A673 (cell line): ENCODE measurements at regions not wholly inside any gene's neighbourhood (a gene's known extent, or its start where the extent isn't known, plus 50 kb on each side); places are given as distances from the start of the nearest gene placed in this dataset.

Experiments used
- BruUV-seq: library from RNA; stranded (reverse); fragments of 400-500 nt; replicated peaks from 2 replicates; lab custom pipeline; 2021; lab: Mats Ljungman, UMichigan
- CTCF ChIA-PET: fragments of 300-600 bp; sonication (Branson Sonifier 250); formaldehyde crosslinking; loops from one replicate; lab custom pipeline; 2022; ENCODE audit warnings: antibody characterized with exemption; lab: Charles Lee
- POLR2A ChIA-PET: fragments of 300-600 bp; sonication (Branson Sonifier 250); formaldehyde crosslinking; loops from one replicate; lab custom pipeline; 2022; ENCODE audit warnings: antibody characterized with exemption; ENCODE audit not compliant: low non-redundant PET; lab: Charles Lee
- DNase-seq: peaks from one replicate; pipeline ENCODE4 v3.0.0-alpha.2; 2015; ENCODE audit warnings: low spot score
- H3K27ac ChIP-seq: fragments of 200-600 bp; sonication (generic); 2 replicates; pipeline ENCODE4 v1.5.1; 2016; ENCODE audit warnings: mixed run types, low read depth, mild to moderate bottlenecking, mixed read lengths, antibody characterized with exemption, low read length; ENCODE audit not compliant: poor library complexity, severe bottlenecking
- H3K27me3 ChIP-seq: fragments of 200-600 bp; sonication (generic); replicated peaks from 2 replicates; pipeline ENCODE4 v1.6.1; 2017; ENCODE audit warnings: mixed run types, low read depth, mild to moderate bottlenecking, mixed read lengths, antibody characterized with exemption, low read length; ENCODE audit not compliant: insufficient read depth, poor library complexity
- H3K36me3 ChIP-seq: fragments of 200-600 bp; sonication (generic); 2 replicates; pipeline ENCODE4 v1.6.1; 2016; ENCODE audit warnings: mixed run types, mild to moderate bottlenecking, mixed read lengths, antibody characterized with exemption, low read length; ENCODE audit not compliant: insufficient read depth, poor library complexity, severe bottlenecking
- H3K4me1 ChIP-seq: fragments of 200-600 bp; sonication (generic); 2 replicates; pipeline ENCODE4 v1.6.1; 2017; ENCODE audit warnings: mixed run types, mild to moderate bottlenecking, mixed read lengths, antibody characterized with exemption, low read length; ENCODE audit not compliant: insufficient read depth, poor library complexity, severe bottlenecking
- H3K4me3 ChIP-seq: fragments of 200-600 bp; sonication (generic); 2 replicates; pipeline ENCODE4 v1.5.1; 2016; ENCODE audit warnings: low read depth, mixed run types, mild to moderate bottlenecking, mixed read lengths, low read length; ENCODE audit not compliant: poor library complexity, severe bottlenecking
- H3K9me3 ChIP-seq: fragments of 200-600 bp; sonication (generic); 2 replicates; pipeline ENCODE4 v1.6.1; 2016; ENCODE audit warnings: mixed run types, low read depth, mild to moderate bottlenecking, mixed read lengths, antibody characterized with exemption, low read length; ENCODE audit not compliant: poor library complexity, severe bottlenecking
- CTCF ChIP-seq: fragments of 300-800, 200-600 bp; sonication (generic); conservative IDR thresholded peaks from 2 replicates; pipeline ENCODE4 v1.5.1; 2017; ENCODE audit warnings: low read depth, mild to moderate bottlenecking, antibody characterized with exemption, low read length, moderate library complexity, mixed read lengths
- EZH2 ChIP-seq: fragments of 200-600 bp; sonication (generic); IDR thresholded peaks from 2 replicates; pipeline ENCODE4 v1.6.1; 2017; ENCODE audit warnings: borderline replicate concordance, low read depth, mild to moderate bottlenecking, mixed read lengths, antibody characterized with exemption, low read length; ENCODE audit not compliant: poor library complexity, severe bottlenecking
- intact Hi-C: fragments of 100-400 bp; cut with micrococcal nuclease; formaldehyde crosslinking; loops from one replicate; pipeline ENCODE4 v1.10.0; 2022; ENCODE audit not compliant: unreplicated experiment

- BruUV-seq, result no TSS peak
- Histone ChIP-seq H3K27me3 (peaks cover 16% of the 10 kb centered on the region), H3K4me3 (no peak overlapping the region), H3K4me1 (no peaks in the 10 kb centered on the region), H3K27ac (no peak overlapping the region), H3K36me3 (no peaks in the 10 kb centered on the region), H3K9me3 (no peaks in the 10 kb centered on the region)
- peak; percentile 35 for DNase-seq
- intact Hi-C loops, result no loop called here
- CTCF ChIA-PET, result interaction anchor here (0.8 kb wide), 1 partner anchor 195 kb away, joined by 4 read pairs; no protein-coding TSS in a partner anchor
- POLR2A ChIA-PET, result no interaction called here
- TF ChIP-seq EZH2 (no peak), CTCF (no peak)
Measured at GRCh38 chr11:76724171-76724768, 53.7 kb upstream of the LRRC32 start.

- no peaks in the 10 kb centered on the region for H3K36me3 ChIP-seq
- DNase-seq, result no peak
- H3K27me3 ChIP-seq, result peaks cover 16% of the 10 kb centered on the region
- no peaks in the 10 kb centered on the region for H3K4me1 ChIP-seq
- no peaks in the 10 kb centered on the region for H3K9me3 ChIP-seq
- H3K27ac ChIP-seq, result no peak overlapping the region
- H3K4me3 ChIP-seq, result no peak overlapping the region
- BruUV-seq, result no TSS peak
- TF ChIP-seq CTCF (no peak), EZH2 (no peak)
- ChIA-PET POLR2A (no interaction called here), CTCF (interaction anchor here (1.0 kb wide), 1 partner anchor 319 kb away, joined by 3 read pairs; no protein-coding TSS in a partner anchor)
- intact Hi-C loops, result no loop called here
Measured at GRCh38 chr11:76728227-76728626, 54.9 kb upstream of the TSKU start.

GRCh38 chr11:76728778-76729177 is 54.4 kb upstream of the TSKU start:
- CTCF ChIA-PET, result no interaction called here
- H3K27me3 ChIP-seq, result peaks cover 16% of the 10 kb centered on the region

More at GRCh38 chr11:76728778-76729177, 54.4 kb upstream of the TSKU start:
- POLR2A ChIA-PET, result no interaction called here
- Histone ChIP-seq H3K27ac (no peak overlapping the region), H3K4me1 (no peaks in the 10 kb centered on the region), H3K9me3 (no peaks in the 10 kb centered on the region), H3K36me3 (no peaks in the 10 kb centered on the region), H3K4me3 (no peak overlapping the region)
- BruUV-seq, result no TSS peak
- intact Hi-C loops, result no loop called here
- no peak for DNase-seq
- TF ChIP-seq CTCF (no peak), EZH2 (no peak)
